ENCODE measurements at regions not wholly inside any gene's neighbourhood (a gene's known extent, or its start where the extent isn't known, plus 50 kb on each side); places are given as distances from the start of the nearest gene placed in this dataset.
"Not testable (repeated sequence)": the region's sequence is repeated elsewhere in the genome, so short reads cannot be mapped to it uniquely, and the experiment has no call there.

DNA sequence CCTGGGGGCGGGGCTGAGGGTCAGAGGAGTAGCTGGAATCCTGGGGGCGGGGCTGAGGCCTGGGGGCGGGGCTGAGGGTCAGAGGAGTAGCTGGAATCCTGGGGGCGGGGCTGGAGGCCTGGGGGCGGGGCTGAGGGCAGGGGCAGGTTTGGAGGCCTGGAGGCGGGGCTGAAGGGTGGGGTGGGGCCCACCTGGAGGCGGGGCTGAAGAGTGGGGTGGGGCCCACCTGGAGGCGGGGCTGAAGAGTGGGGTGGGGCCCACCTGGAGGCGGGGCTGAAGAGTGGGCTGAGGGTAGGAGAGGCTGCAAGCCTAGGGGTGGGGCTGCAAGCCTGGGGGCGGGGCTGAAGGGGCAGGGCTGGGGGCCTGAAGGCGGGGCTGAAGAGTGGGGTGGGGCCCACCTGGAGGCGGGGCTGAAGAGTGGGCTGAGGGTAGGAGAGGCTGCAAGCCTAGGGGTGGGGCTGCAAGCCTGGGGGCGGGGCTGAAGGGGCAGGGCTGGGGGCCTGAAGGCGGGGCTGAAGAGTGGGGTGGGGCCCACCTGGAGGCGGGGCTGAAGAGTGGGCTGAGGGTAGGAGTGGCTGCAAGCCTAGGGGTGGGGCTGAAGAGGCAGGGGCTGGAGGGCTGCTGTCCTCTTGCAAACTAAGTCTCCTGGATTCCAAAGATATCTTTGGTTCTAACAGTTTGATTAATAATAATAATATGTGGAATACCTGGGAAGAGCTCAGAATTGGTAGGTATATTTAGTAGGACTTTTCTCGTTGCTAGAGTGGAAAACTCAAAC lies 1329.7 kb downstream of the BRD1 start:
- TF ChIP-seq, protein P1, sequence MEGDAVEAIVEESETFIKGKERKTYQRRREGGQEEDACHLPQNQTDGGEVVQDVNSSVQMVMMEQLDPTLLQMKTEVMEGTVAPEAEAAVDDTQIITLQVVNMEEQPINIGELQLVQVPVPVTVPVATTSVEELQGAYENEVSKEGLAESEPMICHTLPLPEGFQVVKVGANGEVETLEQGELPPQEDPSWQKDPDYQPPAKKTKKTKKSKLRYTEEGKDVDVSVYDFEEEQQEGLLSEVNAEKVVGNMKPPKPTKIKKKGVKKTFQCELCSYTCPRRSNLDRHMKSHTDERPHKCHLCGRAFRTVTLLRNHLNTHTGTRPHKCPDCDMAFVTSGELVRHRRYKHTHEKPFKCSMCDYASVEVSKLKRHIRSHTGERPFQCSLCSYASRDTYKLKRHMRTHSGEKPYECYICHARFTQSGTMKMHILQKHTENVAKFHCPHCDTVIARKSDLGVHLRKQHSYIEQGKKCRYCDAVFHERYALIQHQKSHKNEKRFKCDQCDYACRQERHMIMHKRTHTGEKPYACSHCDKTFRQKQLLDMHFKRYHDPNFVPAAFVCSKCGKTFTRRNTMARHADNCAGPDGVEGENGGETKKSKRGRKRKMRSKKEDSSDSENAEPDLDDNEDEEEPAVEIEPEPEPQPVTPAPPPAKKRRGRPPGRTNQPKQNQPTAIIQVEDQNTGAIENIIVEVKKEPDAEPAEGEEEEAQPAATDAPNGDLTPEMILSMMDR (IDR thresholded peaks at IDR 0.05): not testable (repeated sequence)
- TF ChIP-seq POLR2A (IDR thresholded peaks at IDR 0.05): not testable (repeated sequence)

Data from heart left ventricle (tissue), 13 donors.